RWPE1 (cell line): ENCODE measurements at regions not wholly inside any gene's neighbourhood (a gene's known extent, or its start where the extent isn't known, plus 50 kb on each side); places are given as distances from the start of the nearest gene placed in this dataset.

Experiments used
- CTCF ChIA-PET: fragments of 350-600 bp; sonication (Branson Sonifier 250); formaldehyde crosslinking; extraction: SDS; loops from one replicate; lab custom pipeline; 2021; lab: Yijun Ruan, JAX
- POLR2A ChIA-PET: fragments of 400-600 bp; formaldehyde crosslinking; extraction: SDS; loops from one replicate; lab custom pipeline; 2020; ENCODE audit warnings: antibody characterized with exemption; ENCODE audit not compliant: low non-redundant PET; lab: Yijun Ruan, JAX
- DNase-seq: peaks from one replicate; pipeline ENCODE4 v3.0.0; 2012; ENCODE audit warnings: low spot score
- H3K27ac ChIP-seq: fragments of 450-650 bp; 2 replicates; pipeline ENCODE4 v1.5.1; 2017
- TF ChIP-seq, protein P1 (sequence below): fragments of 450-650 bp; conservative IDR thresholded peaks from 2 replicates; pipeline ENCODE4 v1.5.1; 2017; ENCODE audit warnings: low read depth, mild to moderate bottlenecking

DNA sequence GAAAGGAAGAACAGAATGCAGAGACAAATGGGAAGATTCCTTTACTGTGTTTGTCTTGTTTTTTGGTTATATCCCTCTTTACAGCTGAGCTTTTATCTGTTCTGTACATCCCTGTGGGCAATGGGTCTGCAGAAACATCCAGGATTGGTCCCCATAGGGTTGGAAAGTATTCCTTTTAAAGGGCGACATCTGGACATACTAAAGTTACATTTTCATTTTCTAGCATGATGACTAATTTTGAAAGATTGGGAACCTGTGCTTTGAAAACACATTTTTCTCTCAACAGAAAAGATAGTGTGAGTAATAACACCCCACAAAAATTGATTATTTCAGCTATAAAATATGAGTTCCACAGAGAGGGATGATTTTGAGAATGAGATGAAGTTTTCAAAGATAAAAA lies 435.8 kb downstream of the GPAM start:
- no peak overlapping the region for H3K27ac ChIP-seq
- TF ChIP-seq, protein P1, sequence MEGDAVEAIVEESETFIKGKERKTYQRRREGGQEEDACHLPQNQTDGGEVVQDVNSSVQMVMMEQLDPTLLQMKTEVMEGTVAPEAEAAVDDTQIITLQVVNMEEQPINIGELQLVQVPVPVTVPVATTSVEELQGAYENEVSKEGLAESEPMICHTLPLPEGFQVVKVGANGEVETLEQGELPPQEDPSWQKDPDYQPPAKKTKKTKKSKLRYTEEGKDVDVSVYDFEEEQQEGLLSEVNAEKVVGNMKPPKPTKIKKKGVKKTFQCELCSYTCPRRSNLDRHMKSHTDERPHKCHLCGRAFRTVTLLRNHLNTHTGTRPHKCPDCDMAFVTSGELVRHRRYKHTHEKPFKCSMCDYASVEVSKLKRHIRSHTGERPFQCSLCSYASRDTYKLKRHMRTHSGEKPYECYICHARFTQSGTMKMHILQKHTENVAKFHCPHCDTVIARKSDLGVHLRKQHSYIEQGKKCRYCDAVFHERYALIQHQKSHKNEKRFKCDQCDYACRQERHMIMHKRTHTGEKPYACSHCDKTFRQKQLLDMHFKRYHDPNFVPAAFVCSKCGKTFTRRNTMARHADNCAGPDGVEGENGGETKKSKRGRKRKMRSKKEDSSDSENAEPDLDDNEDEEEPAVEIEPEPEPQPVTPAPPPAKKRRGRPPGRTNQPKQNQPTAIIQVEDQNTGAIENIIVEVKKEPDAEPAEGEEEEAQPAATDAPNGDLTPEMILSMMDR: no peak
- DNase-seq: no peak
- CTCF ChIA-PET: interaction anchor here (0.6 kb wide), 1 partner anchor 671 kb away, joined by 3 read pairs; the partner anchor contains the start of gene ADRA2A
- POLR2A ChIA-PET: no interaction called here

DNA sequence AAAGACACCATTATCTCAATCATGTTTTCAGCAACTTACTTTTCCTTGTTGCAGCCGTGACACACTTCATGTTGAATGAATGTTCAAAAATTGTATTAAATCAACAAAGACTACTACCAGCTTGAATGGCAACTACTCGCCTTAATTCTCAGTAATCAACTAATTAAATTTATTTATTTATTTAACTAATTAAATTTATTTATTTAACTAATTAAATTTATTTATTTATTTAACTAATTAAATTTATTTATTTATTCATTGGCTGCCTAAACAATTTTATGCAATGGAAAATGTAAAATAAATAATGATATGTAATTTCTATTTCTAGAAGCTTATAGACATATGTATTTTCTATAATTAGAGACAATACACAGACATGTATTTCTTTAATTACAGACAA lies 435.4 kb downstream of the GPAM start:
- DNase-seq: no peak
- H3K27ac ChIP-seq: no peak overlapping the region
- ChIA-PET CTCF (interaction anchor here (0.6 kb wide), 1 partner anchor 672 kb away, joined by 3 read pairs; the partner anchor contains the start of gene ADRA2A), POLR2A (no interaction called here)
- TF ChIP-seq, protein P1: no peak

DNA sequence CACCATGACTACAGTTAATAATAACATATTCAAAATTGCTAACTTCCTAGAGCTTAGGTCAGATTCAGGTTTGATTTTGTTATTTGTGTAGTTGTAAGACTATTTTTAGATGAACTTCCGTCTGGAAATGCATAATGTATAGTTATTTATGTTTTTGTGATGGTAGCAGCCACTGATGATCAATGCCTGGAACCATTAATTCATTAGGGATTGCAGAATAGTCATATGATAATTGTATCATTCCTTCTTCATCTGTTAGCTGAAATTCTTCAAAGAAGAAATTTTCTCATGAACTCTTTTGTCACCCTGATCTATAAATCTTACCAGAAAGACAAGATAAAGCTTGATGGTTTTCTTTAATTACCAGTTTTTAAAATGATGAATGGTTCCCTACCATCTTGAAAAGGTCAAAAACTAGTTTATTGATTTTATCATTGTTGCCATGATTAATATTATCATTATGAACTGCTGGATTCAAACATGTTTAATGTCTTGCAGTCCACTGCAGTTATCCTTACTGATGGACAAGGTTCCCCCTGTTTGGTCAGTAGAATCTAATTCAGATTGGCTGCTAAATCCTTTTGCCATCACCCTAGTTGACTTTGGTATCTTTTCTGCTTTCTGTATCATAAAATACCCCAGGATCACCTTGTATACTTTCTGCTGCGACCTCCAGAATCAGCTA lies 433.3 kb downstream of the GPAM start:
- ChIA-PET POLR2A (no interaction called here), CTCF (interaction anchor here (0.6 kb wide), 1 partner anchor 8 kb away, joined by 4 read pairs; no protein-coding TSS in a partner anchor)
- TF ChIP-seq, protein P1: no peak
- no peak for DNase-seq
- no peak overlapping the region for H3K27ac ChIP-seq

DNA sequence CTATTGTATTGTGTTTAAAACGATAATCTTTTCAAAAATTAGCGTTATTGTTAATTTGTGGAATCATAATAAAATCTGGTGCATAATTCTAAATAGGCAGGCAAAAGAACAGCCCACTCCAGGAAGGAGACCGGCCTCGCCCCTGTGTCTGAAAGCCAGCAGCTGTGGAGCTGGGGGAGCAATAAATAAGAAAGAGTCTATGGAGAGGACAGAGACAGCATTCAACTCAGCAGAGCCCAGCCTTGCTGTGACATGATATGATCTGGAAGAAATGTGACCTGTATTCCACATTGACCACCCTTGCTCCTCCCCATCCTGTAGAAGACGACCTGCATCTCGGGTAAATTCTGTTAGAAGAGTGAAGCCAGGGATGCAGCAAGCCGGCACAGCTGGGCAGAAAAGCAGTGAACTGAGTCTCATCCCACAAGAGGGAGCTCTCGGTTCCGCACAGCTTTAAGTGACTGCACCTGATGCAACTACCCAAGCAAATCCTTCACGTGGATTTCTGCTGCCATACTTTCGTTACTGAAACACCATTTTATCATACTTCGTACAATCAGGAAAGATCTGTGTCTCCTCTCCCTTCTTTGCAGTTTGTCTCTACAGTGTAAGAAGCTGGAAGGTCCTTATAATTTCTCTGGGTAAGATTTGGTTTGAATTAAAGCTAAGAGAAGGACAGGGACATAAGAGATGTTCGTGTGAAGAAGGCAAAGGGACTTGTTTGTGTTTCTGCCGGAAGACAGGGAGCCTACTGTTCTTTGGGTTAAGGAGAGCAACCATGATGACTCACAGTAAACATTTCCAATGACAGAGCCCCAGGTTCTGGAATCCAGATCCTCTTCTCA lies 427.1 kb downstream of the GPAM start:
- no peak overlapping the region for H3K27ac ChIP-seq
- no peak for DNase-seq
- ChIA-PET CTCF (interaction anchor here (0.7 to 2.0 kb wide), 2 partner anchors 204 to 381 kb away, joined by 3 to 6 read pairs; no protein-coding TSS in a partner anchor), POLR2A (no interaction called here)
- TF ChIP-seq, protein P1: 0 out of 2 replicates have a peak, but pooled peaks have one; percentile 14

DNA sequence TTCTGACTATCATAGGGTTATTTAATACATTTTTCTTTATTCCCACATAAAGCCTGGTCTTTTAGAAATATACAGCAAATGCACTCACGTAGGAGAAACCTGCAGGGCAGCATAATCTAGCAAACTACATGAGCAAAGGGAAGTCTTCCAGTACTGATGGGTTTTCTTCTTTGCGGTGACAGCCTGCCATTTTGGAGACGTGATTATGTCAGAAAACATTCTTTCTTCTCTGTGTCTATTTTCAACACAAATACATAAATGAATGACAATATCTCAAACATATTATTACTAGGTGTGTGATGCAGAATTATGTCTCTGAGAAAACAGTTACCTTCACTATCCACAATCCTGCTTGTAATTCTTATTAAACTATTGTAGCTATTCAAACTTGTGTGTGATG lies 425.0 kb downstream of the GPAM start:
- ChIA-PET CTCF (no interaction called here), POLR2A (no interaction called here)
- TF ChIP-seq, protein P1: no peak
- no peak for DNase-seq
- no peak overlapping the region for H3K27ac ChIP-seq

DNA sequence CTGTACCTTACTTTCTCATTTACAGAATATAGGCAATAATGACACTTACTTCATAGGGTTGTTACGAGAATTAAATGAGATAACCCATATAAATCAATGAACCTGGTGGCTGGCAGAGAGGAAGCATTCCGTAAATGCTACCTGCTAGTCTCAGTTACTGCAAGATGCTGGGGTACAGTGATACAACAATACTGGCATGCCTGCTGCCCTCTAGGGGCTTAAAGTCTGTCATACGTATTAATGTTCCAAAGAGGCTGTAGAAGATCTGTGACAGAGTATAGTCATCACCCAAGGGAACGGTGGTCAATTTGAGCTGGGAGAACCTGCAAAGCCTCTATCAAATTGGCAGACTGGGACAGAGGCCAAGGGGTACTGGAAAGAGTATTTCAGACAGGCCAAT lies 421.5 kb downstream of the GPAM start:
- ChIA-PET CTCF (no interaction called here), POLR2A (no interaction called here)
- no peak for DNase-seq
- no peak overlapping the region for H3K27ac ChIP-seq
- TF ChIP-seq, protein P1: no peak
